ENCODE measurements at regions not wholly inside any gene's neighbourhood (a gene's known extent, or its start where the extent isn't known, plus 50 kb on each side); places are given as distances from the start of the nearest gene placed in this dataset.

DNA sequence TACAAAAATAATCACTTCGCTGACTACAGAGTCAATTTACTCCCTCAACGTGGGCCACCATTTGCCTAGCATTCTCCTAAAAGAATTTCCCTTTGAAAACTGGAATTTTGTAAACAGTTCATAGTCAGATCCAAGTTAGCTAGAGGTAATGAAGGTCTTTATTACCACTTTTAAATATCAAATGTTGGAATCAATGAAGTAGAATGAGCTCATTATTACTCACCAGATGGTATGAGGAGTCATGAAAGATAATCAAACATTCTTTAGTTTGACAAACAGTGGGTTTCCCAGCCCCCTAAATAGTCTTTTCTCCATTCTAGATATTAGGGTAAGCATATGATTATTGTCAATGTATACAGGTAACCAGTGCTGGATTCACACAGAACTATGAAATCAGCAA is 455.7 kb upstream of the THBS1 start:
- Histone ChIP-seq H3K4me1 (ENCODE audit: control insufficient read depth in 1 of 2, insufficient read depth in 2 of 2, low read length in 2 of 2) (peaks cover 0 to 6% of the 10 kb centered on the region in 2 donors), H3K27me3 (ENCODE audit: low read depth, low read length) (no peaks in the 10 kb centered on the region), H3K36me3 (ENCODE audit: control insufficient read depth in 1 of 2, insufficient read depth in 2 of 2, low read length in 2 of 2) (no peaks in the 10 kb centered on the region), H3K9me3 (ENCODE audit: control insufficient read depth in 1 of 2, low read length in 2 of 2) (no peaks in the 10 kb centered on the region), H3K4me3 (ENCODE audit: low read depth in 1 of 2, low read length in 2 of 2) (no peak overlapping the region), H3K27ac (ENCODE audit: low read length) (no peak overlapping the region)

DNA sequence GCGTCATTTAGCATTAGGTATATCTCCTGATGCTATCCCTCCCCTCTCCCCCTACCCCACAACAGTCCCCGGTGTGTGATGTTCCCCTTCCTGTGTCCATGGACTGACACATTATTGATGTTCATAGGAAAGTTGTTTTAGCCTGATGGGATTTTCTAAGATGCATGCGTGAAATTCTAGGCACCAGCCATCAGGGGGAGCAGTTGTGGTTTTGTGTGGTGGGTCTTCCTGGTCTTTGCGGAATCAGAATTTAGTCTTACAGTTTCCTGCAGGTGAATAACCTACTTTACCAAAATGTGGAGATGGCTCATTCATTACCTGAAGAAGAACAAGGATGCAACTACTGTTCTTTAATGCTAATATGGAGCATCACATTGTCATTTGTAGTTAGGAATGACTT is 455.0 kb upstream of the THBS1 start:
- no peak overlapping the region for H3K27ac ChIP-seq (ENCODE audit: low read length)
- H3K36me3 ChIP-seq (ENCODE audit: control insufficient read depth in 1 of 2, insufficient read depth in 2 of 2, low read length in 2 of 2) = no peaks in the 10 kb centered on the region

DNA sequence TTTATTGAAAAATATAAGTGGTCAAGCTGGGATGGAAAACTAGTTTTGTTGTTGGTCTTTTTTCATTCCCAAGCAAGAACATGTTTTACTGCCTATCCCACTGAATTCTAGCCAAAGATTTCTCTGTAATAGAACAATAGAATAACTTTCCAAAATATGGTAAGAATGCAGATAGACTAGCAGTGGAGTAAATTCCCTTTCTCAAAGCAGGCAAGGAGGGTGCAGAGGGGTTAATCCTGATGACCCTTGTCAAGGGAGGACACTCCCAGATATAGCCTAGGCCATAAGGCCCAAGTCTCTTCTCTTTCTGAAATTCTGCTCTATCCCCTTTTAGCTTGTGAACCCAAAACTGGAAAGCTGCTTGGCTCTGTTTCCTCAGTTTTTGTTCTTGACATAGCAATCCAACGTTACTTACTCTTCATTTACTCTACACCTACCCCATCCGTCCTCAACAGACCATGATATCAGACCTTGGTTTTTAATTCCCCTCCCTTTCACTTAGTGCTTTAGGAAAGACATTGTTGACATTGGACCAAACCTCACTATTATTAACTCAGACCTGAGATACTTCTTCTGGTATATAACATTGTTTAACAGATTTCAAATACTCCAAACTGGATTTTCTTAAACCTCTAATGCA is 453.6 kb upstream of the THBS1 start:
- H3K4me3 ChIP-seq (ENCODE audit: low read depth in 1 of 2, low read length in 2 of 2) = no peak overlapping the region
- no peaks in the 10 kb centered on the region for H3K27me3 ChIP-seq (ENCODE audit: low read depth, low read length)
- peaks cover 0 to 6% of the 10 kb centered on the region in 2 donors for H3K4me1 ChIP-seq (ENCODE audit: control insufficient read depth in 1 of 2, insufficient read depth in 2 of 2, low read length in 2 of 2)
- no peaks in the 10 kb centered on the region for H3K36me3 ChIP-seq (ENCODE audit: control insufficient read depth in 1 of 2, insufficient read depth in 2 of 2, low read length in 2 of 2)
- no peaks in the 10 kb centered on the region for H3K9me3 ChIP-seq (ENCODE audit: control insufficient read depth in 1 of 2, low read length in 2 of 2)
- peak overlapping the region; percentile 86 for H3K27ac ChIP-seq (ENCODE audit: low read length)

More for the DNA sequence above, 455.0 kb upstream of the THBS1 start:
- H3K4me3 ChIP-seq (ENCODE audit: low read depth in 1 of 2, low read length in 2 of 2) = no peak overlapping the region
- no peaks in the 10 kb centered on the region for H3K27me3 ChIP-seq (ENCODE audit: low read depth, low read length)
- H3K9me3 ChIP-seq (ENCODE audit: control insufficient read depth in 1 of 2, low read length in 2 of 2) = no peaks in the 10 kb centered on the region
- H3K4me1 ChIP-seq (ENCODE audit: control insufficient read depth in 1 of 2, insufficient read depth in 2 of 2, low read length in 2 of 2) = peaks cover 0 to 6% of the 10 kb centered on the region in 2 donors

DNA sequence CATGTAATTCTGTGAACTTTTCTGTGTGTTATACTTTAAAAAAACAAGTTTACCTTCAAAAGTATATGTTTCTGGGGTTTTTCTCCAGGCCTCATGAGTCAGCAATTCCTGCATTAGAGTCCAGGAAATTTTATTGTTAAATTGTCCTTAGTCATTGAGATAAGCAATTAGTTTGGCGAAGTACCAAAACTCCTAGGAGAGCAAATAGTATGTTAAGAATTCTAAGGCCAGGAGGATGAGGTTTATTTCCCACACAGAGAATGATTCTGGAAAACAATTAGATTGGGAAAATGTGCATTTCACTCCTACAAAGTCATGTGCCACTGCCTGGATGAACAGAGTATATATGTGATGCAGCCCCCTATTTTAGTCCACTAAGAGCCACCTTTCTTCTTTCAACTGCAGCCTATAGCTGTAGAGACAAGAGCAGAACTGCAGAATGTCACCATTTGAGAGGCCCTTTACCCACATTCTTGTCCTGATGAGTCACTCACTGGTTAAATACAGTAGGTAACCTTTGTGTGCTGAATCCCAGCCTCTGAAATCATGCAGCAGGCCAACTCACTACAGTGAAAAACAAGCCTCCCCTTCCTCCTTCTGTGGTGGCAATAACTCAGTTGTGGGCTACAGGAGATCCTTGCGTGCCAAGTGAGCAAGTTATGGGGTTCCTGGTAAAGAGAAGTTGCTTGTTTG is 452.8 kb upstream of the THBS1 start:
- Histone ChIP-seq H3K4me1 (ENCODE audit: control insufficient read depth in 1 of 2, insufficient read depth in 2 of 2, low read length in 2 of 2) (peaks cover 0 to 6% of the 10 kb centered on the region in 2 donors), H3K27me3 (ENCODE audit: low read depth, low read length) (no peaks in the 10 kb centered on the region), H3K36me3 (ENCODE audit: control insufficient read depth in 1 of 2, insufficient read depth in 2 of 2, low read length in 2 of 2) (no peaks in the 10 kb centered on the region), H3K9me3 (ENCODE audit: control insufficient read depth in 1 of 2, low read length in 2 of 2) (no peaks in the 10 kb centered on the region), H3K4me3 (ENCODE audit: low read depth in 1 of 2, low read length in 2 of 2) (peak overlapping the region in 1 of 2 donors; percentile 1), H3K27ac (ENCODE audit: low read length) (peak overlapping the region; percentile 86)

DNA sequence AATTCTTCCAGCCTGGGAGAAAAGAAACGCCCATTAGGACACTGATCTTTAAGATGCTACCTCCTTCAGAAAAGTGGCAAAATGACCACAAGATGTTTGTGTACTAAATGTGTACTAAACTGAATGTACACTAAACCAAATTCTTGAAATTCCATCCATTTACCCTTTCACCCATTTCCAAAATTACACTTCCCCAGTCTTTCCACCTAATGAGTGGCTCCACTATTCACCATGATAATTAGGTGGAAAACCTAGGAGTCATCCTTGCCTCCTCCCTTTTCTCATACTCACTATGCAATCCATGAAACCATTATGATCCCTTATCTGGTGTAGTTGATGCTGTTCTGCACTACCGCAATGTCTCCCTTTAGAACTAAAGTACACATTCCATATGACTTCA is 452.1 kb upstream of the THBS1 start:
- Histone ChIP-seq H3K27ac (ENCODE audit: low read length) (peak overlapping the region; percentile 86), H3K36me3 (ENCODE audit: control insufficient read depth in 1 of 2, insufficient read depth in 2 of 2, low read length in 2 of 2) (no peaks in the 10 kb centered on the region)

DNA sequence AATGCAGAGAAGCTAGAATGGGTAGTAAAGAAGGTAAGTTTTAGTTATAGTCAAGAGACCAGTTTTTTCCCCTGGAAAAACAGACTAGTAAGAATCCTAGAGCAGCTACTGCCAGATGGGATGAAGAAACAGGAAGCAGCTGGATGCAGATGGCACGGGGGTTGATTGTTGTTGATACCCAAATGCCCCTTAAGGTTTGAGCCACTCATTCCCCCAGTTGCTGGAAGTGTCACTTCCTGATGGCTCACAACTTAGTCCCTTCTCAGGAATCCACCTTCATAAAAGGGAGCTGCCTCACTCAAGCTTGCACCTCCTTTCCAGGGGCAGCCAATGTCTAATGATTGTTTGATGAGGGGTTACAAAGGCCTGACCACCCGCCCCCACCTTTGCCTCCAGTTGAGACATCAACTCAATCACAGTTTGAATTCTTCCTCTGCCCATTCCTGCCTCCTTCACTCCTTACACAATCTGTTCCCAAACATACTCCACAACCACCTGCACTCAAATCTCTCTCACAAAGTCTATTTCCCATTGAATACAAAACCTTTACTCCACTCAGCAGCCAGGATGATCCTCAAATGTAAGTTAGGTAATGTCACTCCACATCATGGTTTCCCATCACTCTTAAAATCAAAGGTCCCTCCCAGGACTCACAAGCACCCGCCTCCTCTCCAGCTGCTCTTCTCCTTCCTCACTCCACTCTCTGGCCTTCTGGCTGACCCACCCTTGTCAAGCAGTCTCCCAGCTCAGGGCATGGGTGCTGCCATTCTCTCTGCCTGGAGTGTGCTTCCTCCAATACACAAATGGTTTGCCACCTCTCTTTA is 450.1 kb upstream of the THBS1 start:
- Histone ChIP-seq H3K4me1 (ENCODE audit: control insufficient read depth in 1 of 2, insufficient read depth in 2 of 2, low read length in 2 of 2) (peaks cover 0 to 5% of the 10 kb centered on the region in 2 donors), H3K27ac (ENCODE audit: low read length) (peak overlapping the region; percentile 68), H3K36me3 (ENCODE audit: control insufficient read depth in 1 of 2, insufficient read depth in 2 of 2, low read length in 2 of 2) (no peaks in the 10 kb centered on the region), H3K9me3 (ENCODE audit: control insufficient read depth in 1 of 2, low read length in 2 of 2) (no peaks in the 10 kb centered on the region), H3K4me3 (ENCODE audit: low read depth in 1 of 2, low read length in 2 of 2) (no peak overlapping the region), H3K27me3 (ENCODE audit: low read depth, low read length) (no peaks in the 10 kb centered on the region)

More for the DNA sequence above, 452.1 kb upstream of the THBS1 start:
- Histone ChIP-seq H3K9me3 (ENCODE audit: control insufficient read depth in 1 of 2, low read length in 2 of 2) (no peaks in the 10 kb centered on the region), H3K27me3 (ENCODE audit: low read depth, low read length) (no peaks in the 10 kb centered on the region), H3K4me1 (ENCODE audit: control insufficient read depth in 1 of 2, insufficient read depth in 2 of 2, low read length in 2 of 2) (peaks cover 0 to 6% of the 10 kb centered on the region in 2 donors), H3K4me3 (ENCODE audit: low read depth in 1 of 2, low read length in 2 of 2) (peak overlapping the region in 1 of 2 donors; percentile 1)

DNA sequence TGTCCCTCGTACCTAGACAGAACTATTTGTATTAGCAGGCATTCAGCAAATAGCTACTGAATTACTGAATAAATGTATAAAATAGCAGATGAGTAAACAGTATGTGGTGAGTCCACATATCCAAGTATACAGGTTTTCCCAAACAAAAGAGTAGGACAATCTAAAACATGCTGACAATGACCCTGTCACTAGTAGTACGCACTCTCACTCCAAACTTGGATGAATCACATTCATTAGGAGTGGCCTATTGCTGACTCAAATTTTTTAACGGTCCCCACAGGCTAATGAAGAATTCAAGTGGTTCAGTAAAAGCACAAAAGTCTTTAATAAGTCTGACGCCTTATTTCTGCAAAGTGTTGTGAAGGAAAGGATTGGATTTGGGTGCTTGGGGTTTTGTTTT is 449.3 kb upstream of the THBS1 start:
- H3K4me3 ChIP-seq (ENCODE audit: low read depth in 1 of 2, low read length in 2 of 2) = no peak overlapping the region
- no peaks in the 10 kb centered on the region for H3K27me3 ChIP-seq (ENCODE audit: low read depth, low read length)
- no peaks in the 10 kb centered on the region for H3K36me3 ChIP-seq (ENCODE audit: control insufficient read depth in 1 of 2, insufficient read depth in 2 of 2, low read length in 2 of 2)
- no peaks in the 10 kb centered on the region for H3K9me3 ChIP-seq (ENCODE audit: control insufficient read depth in 1 of 2, low read length in 2 of 2)
- peak overlapping the region; percentile 68 for H3K27ac ChIP-seq (ENCODE audit: low read length)
- peaks cover 0 to 5% of the 10 kb centered on the region in 2 donors for H3K4me1 ChIP-seq (ENCODE audit: control insufficient read depth in 1 of 2, insufficient read depth in 2 of 2, low read length in 2 of 2)

DNA sequence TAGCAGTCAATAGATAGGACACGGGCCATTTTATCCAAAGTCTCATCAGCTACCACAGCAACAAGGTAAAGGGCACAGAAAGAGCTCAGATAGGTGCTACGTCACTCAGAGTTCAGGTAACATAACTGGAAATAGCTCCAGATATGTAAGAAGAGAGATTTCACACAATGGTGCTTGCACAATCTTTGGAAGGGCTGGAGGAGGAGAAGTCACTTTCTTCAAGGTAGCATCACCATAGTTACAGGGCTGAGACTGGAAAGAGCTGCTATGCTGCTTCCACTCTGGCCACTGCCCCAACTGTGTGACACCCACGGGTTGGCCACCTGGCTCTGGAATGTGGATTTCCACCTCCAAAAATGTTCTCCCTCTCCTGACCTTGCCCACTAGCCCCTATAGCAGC is 448.8 kb upstream of the THBS1 start:
- Histone ChIP-seq H3K9me3 (ENCODE audit: control insufficient read depth in 1 of 2, low read length in 2 of 2) (no peaks in the 10 kb centered on the region), H3K27me3 (ENCODE audit: low read depth, low read length) (no peaks in the 10 kb centered on the region), H3K4me3 (ENCODE audit: low read depth in 1 of 2, low read length in 2 of 2) (no peak overlapping the region), H3K36me3 (ENCODE audit: control insufficient read depth in 1 of 2, insufficient read depth in 2 of 2, low read length in 2 of 2) (no peaks in the 10 kb centered on the region), H3K27ac (ENCODE audit: low read length) (peak overlapping the region; percentile 68), H3K4me1 (ENCODE audit: control insufficient read depth in 1 of 2, insufficient read depth in 2 of 2, low read length in 2 of 2) (peaks cover 0 to 5% of the 10 kb centered on the region in 2 donors)

DNA sequence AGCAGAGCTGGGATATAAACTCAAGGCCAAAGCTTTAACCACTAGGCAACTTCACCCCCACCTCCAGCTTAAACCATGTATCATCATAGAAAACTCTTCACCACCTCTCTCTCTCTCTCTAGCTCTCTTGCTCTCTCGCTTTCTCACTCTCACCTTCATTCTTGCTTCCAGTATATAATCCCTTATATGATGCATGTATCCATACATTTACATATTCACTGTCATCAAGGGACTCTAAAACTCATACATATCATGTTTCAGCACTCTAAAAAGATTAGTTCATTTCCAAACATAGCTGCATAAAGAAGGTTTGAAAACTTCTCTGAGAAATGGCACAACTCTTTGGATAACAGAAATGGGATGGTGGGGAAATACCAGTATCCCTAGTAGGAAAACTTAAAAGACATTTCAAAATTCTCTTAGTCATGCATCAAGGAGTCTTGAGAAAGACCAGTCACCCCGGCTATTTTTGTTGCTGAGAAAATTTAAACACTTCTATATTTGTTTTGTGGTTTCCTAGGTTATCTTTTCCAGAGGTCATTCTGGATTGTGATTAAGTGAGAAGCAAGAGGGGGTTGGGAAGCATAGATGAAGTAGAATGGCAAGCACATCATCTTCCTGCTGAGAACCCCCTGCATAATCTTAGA is 447.8 kb upstream of the THBS1 start:
- Histone ChIP-seq H3K27ac (ENCODE audit: low read length) (peak overlapping the region; percentile 68), H3K4me3 (ENCODE audit: low read depth in 1 of 2, low read length in 2 of 2) (no peak overlapping the region), H3K9me3 (ENCODE audit: control insufficient read depth in 1 of 2, low read length in 2 of 2) (no peaks in the 10 kb centered on the region), H3K4me1 (ENCODE audit: control insufficient read depth in 1 of 2, insufficient read depth in 2 of 2, low read length in 2 of 2) (peaks cover 0 to 3% of the 10 kb centered on the region in 2 donors), H3K36me3 (ENCODE audit: control insufficient read depth in 1 of 2, insufficient read depth in 2 of 2, low read length in 2 of 2) (no peaks in the 10 kb centered on the region), H3K27me3 (ENCODE audit: low read depth, low read length) (no peaks in the 10 kb centered on the region)

DNA sequence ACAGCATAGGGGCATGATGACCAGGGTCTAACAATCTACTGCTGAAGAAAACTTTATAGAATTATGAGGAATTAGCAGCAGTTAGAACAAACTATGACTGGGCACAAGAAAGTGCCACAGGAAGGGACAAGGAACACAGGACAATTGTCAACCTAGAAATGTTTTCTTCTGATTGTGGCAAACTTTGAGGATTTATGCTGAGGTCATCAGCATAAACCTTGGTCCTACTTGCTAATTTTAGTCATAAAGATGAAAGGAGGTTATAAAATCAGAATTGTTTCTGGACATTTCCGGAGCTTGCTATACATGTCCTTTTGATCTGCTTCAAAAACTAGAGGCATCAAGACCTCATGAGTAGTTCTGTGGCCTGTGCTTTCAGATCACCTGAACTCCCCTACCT is 446.6 kb upstream of the THBS1 start:
- H3K36me3 ChIP-seq (ENCODE audit: control insufficient read depth in 1 of 2, insufficient read depth in 2 of 2, low read length in 2 of 2) = no peaks in the 10 kb centered on the region
- H3K4me1 ChIP-seq (ENCODE audit: control insufficient read depth in 1 of 2, insufficient read depth in 2 of 2, low read length in 2 of 2) = peaks cover 0 to 3% of the 10 kb centered on the region in 2 donors
- no peaks in the 10 kb centered on the region for H3K27me3 ChIP-seq (ENCODE audit: low read depth, low read length)
- H3K27ac ChIP-seq (ENCODE audit: low read length) = peak overlapping the region; percentile 68
- no peaks in the 10 kb centered on the region for H3K9me3 ChIP-seq (ENCODE audit: control insufficient read depth in 1 of 2, low read length in 2 of 2)
- no peak overlapping the region for H3K4me3 ChIP-seq (ENCODE audit: low read depth in 1 of 2, low read length in 2 of 2)

DNA sequence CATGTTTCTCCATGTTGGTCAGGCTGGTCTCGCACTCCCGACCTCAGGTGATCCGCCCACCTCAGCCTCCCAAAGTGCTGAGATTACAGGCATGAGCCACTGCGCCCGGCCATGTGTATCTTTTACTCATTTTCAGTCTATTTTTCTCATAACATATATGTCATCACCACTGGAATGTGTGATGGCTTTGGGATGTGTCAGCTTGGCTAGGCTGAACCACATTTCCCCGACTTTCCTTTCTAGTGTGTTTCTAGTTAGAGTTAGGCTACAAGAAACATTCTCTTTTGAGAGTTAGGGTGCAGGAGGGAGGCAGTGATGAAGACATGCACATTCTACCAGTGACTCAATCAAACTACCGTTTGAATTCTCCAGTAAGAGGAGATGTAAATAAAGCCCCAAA is 444.9 kb upstream of the THBS1 start:
- Histone ChIP-seq H3K36me3 (ENCODE audit: control insufficient read depth in 1 of 2, insufficient read depth in 2 of 2, low read length in 2 of 2) (no peaks in the 10 kb centered on the region), H3K9me3 (ENCODE audit: control insufficient read depth in 1 of 2, low read length in 2 of 2) (no peaks in the 10 kb centered on the region), H3K27me3 (ENCODE audit: low read depth, low read length) (no peaks in the 10 kb centered on the region), H3K27ac (ENCODE audit: low read length) (no peak overlapping the region), H3K4me3 (ENCODE audit: low read depth in 1 of 2, low read length in 2 of 2) (no peak overlapping the region), H3K4me1 (ENCODE audit: control insufficient read depth in 1 of 2, insufficient read depth in 2 of 2, low read length in 2 of 2) (peaks cover 0 to 3% of the 10 kb centered on the region in 2 donors)

All from muscle layer of duodenum (tissue), 2 donors.